Fibroblast of lung (primary cell): ENCODE measurements at regions not wholly inside any gene's neighbourhood (a gene's known extent, or its start where the extent isn't known, plus 50 kb on each side); places are given as distances from the start of the nearest gene placed in this dataset.
A peak's percentile ranks its signal among the peaks of the same experiment; 100 is the strongest.

ENCODE experiments used
- DNase-seq, 2 donors: peaks; one replicate each; pipeline versions ENCODE4 v3.0.0 to v3.0.0-alpha.2; 2010; ENCODE audit warnings: low read depth in 2 of 2
- H2AFZ ChIP-seq: 2 replicates; pipeline ENCODE4 v1.5.1; 2012; ENCODE audit warnings: low read length, control low read depth, inconsistent platforms
- H3K27ac ChIP-seq: 2 replicates; pipeline ENCODE4 v1.5.1; 2011; ENCODE audit warnings: low read length, control low read depth; ENCODE audit not compliant: insufficient read depth
- H3K27me3 ChIP-seq: 2 replicates; pipeline ENCODE4 v1.5.1; 2011; ENCODE audit warnings: mild to moderate bottlenecking, low read length; ENCODE audit not compliant: control insufficient read depth, insufficient read depth
- H3K36me3 ChIP-seq: 2 replicates; pipeline ENCODE4 v1.5.1; 2011; ENCODE audit warnings: low read length; ENCODE audit not compliant: control insufficient read depth, insufficient read depth
- H3K4me1 ChIP-seq: 2 replicates; pipeline ENCODE4 v1.5.1; 2011; ENCODE audit warnings: low read length; ENCODE audit not compliant: control insufficient read depth, insufficient read depth; ENCODE audit errors: extremely low read depth
- H3K4me2 ChIP-seq: 2 replicates; pipeline ENCODE4 v1.5.1; 2011; ENCODE audit warnings: low read length, control low read depth; ENCODE audit not compliant: insufficient read depth; ENCODE audit errors: extremely low read depth
- H3K4me3 ChIP-seq, 4 experiments: fragments of 200-600 bp in 1 of 4; sonication (generic) in 1 of 4; replicated peaks in 1 of 4; 2 replicates each; pipeline ENCODE4 v1.5.1; 2011 to 2016; ENCODE audit warnings: low read length in 4 of 4, low read depth in 3 of 4, mild to moderate bottlenecking in 3 of 4, control low read depth in 2 of 4, inconsistent platforms in 1 of 4, mixed read lengths in 1 of 4; ENCODE audit not compliant: insufficient read depth in 1 of 4; ENCODE audit errors: control extremely low read depth in 1 of 4
- H3K79me2 ChIP-seq: 2 replicates; pipeline ENCODE4 v1.5.1; 2012; ENCODE audit warnings: mild to moderate bottlenecking, low read length, inconsistent platforms; ENCODE audit not compliant: control insufficient read depth, insufficient read depth
- H3K9ac ChIP-seq: 2 replicates; pipeline ENCODE4 v1.5.1; 2011; ENCODE audit warnings: mild to moderate bottlenecking, low read length, control low read depth; ENCODE audit not compliant: insufficient read depth
- H3K9me3 ChIP-seq: 2 replicates; pipeline ENCODE4 v1.5.1; 2012; ENCODE audit warnings: low read depth, low read length; ENCODE audit not compliant: control insufficient read depth, insufficient read depth
- H4K20me1 ChIP-seq: 2 replicates; pipeline ENCODE4 v1.5.1; 2011; ENCODE audit warnings: low read length; ENCODE audit not compliant: control insufficient read depth, insufficient read depth; ENCODE audit errors: extremely low read depth
- CTCF ChIP-seq, 2 donors: IDR thresholded peaks in 1 of 2; conservative IDR thresholded peaks in 1 of 2; 1 replicate in 1 of 2; 2 replicates in 1 of 2; pipeline ENCODE4 v1.5.1; 2011 to 2012; ENCODE audit warnings: low read length in 2 of 2, control low read depth in 1 of 2, inconsistent platforms in 1 of 2, low read depth in 1 of 2, mild to moderate bottlenecking in 1 of 2
- EZH2 ChIP-seq: IDR thresholded peaks from 2 replicates; pipeline ENCODE4 v1.5.1; 2012; ENCODE audit warnings: low read length, control low read depth, mild to moderate bottlenecking; ENCODE audit errors: missing control alignments

GRCh38 chr1:67889466-67889865 lies 56.2 kb upstream of the GNG12 start:
- H3K36me3 ChIP-seq = no peaks in the 10 kb centered on the region
- H3K27me3 ChIP-seq = no peaks in the 10 kb centered on the region
- H2AFZ ChIP-seq = no peak overlapping the region
- H3K27ac ChIP-seq = peak overlapping the region; percentile 41
- H3K4me2 ChIP-seq = no peak overlapping the region
- H3K4me3 ChIP-seq = no peak overlapping the region
- peaks cover 5% of the 10 kb centered on the region for H3K4me1 ChIP-seq
- H4K20me1 ChIP-seq = no peaks in the 10 kb centered on the region
- TF ChIP-seq EZH2 (no peak), CTCF (conservative IDR thresholded peaks at IDR 0.05 in 1 of 2, IDR thresholded peaks at IDR 0.05 in 1 of 2; ENCODE audit: low read depth in 1 of 2, low read length in 2 of 2) (no peak)
- no peaks in the 10 kb centered on the region for H3K79me2 ChIP-seq
- H3K9me3 ChIP-seq = no peaks in the 10 kb centered on the region
- DNase-seq = no peak
- H3K9ac ChIP-seq = no peak overlapping the region

- Histone ChIP-seq H3K9me3 (no peaks in the 10 kb centered on the region), H3K4me2 (no peak overlapping the region), H3K27ac (no peak overlapping the region), H3K4me3 (no peak overlapping the region), H3K36me3 (no peaks in the 10 kb centered on the region), H3K9ac (no peak overlapping the region), H2AFZ (no peak overlapping the region), H3K79me2 (no peaks in the 10 kb centered on the region), H4K20me1 (no peaks in the 10 kb centered on the region), H3K4me1 (peaks cover 6% of the 10 kb centered on the region), H3K27me3 (no peaks in the 10 kb centered on the region)
- TF ChIP-seq CTCF (conservative IDR thresholded peaks at IDR 0.05 in 1 of 2, IDR thresholded peaks at IDR 0.05 in 1 of 2; ENCODE audit: low read depth in 1 of 2, low read length in 2 of 2) (no peak), EZH2 (no peak)
- peak in 1 of 2 donors; percentile 94 for DNase-seq
These were observed 55.2 kb upstream of the GNG12 start for GRCh38 chr1:67888216-67889106.

- TF ChIP-seq CTCF (conservative IDR thresholded peaks at IDR 0.05 in 1 of 2, IDR thresholded peaks at IDR 0.05 in 1 of 2; ENCODE audit: low read depth in 1 of 2, low read length in 2 of 2) (no peak), EZH2 (no peak)
- H3K4me1 ChIP-seq = peaks cover 8% of the 10 kb centered on the region
- no peak for DNase-seq
- no peaks in the 10 kb centered on the region for H3K79me2 ChIP-seq
- H3K36me3 ChIP-seq = no peaks in the 10 kb centered on the region
- H3K9me3 ChIP-seq = no peaks in the 10 kb centered on the region
- H3K27ac ChIP-seq = no peak overlapping the region
- H4K20me1 ChIP-seq = no peaks in the 10 kb centered on the region
- no peak overlapping the region for H3K9ac ChIP-seq
- H3K4me2 ChIP-seq = no peak overlapping the region
- no peaks in the 10 kb centered on the region for H3K27me3 ChIP-seq
- no peak overlapping the region for H3K4me3 ChIP-seq
- H2AFZ ChIP-seq = no peak overlapping the region
These were observed 53.9 kb upstream of the GNG12 start for GRCh38 chr1:67887146-67887545.
